Duodenal mucosa (tissue), 2 donors: ENCODE measurements at regions not wholly inside any gene's neighbourhood (a gene's known extent, or its start where the extent isn't known, plus 50 kb on each side); places are given as distances from the start of the nearest gene placed in this dataset.
"Not testable (repeated sequence)": the region's sequence is repeated elsewhere in the genome, so short reads cannot be mapped to it uniquely, and the experiment has no call there.

ENCODE experiments used
- H3K27ac ChIP-seq: one replicate; pipeline ENCODE4 v1.7.0; 2013; ENCODE audit warnings: low read depth, low read length
- H3K27me3 ChIP-seq, 2 donors: one replicate each; pipeline ENCODE4 v1.7.0; 2013; ENCODE audit warnings: low read length in 2 of 2, control low read depth in 1 of 2; ENCODE audit not compliant: insufficient read depth in 2 of 2, control insufficient read depth in 1 of 2
- H3K36me3 ChIP-seq, 2 donors: one replicate each; pipeline ENCODE4 v1.7.0; 2013; ENCODE audit warnings: low read length in 2 of 2, control low read depth in 1 of 2; ENCODE audit not compliant: insufficient read depth in 2 of 2, control insufficient read depth in 1 of 2
- H3K4me1 ChIP-seq, 2 donors: one replicate each; pipeline ENCODE4 v1.7.0; 2013; ENCODE audit warnings: low read length in 2 of 2, control low read depth in 1 of 2; ENCODE audit not compliant: insufficient read depth in 2 of 2, control insufficient read depth in 1 of 2
- H3K4me3 ChIP-seq, 2 donors: one replicate each; pipeline ENCODE4 v1.7.0; 2013; ENCODE audit warnings: low read length in 2 of 2, low read depth in 1 of 2
- H3K9ac ChIP-seq, 2 donors: one replicate each; pipeline ENCODE4 v1.7.0; 2013; ENCODE audit warnings: low read length in 2 of 2, low read depth in 1 of 2
- H3K9me3 ChIP-seq, 2 donors: one replicate each; pipeline ENCODE4 v1.7.0; 2013; ENCODE audit warnings: low read length in 2 of 2, control low read depth in 1 of 2; ENCODE audit not compliant: control insufficient read depth in 1 of 2

GRCh38 chr4:33485111-33485510 is 2759.2 kb downstream of the ARAP2 start:
- H3K36me3 ChIP-seq, result no peaks in the 10 kb centered on the region
- no peak overlapping the region for H3K27ac ChIP-seq
- H3K4me3 ChIP-seq, result no peak overlapping the region
- H3K9ac ChIP-seq, result no peak overlapping the region
- no peaks in the 10 kb centered on the region for H3K9me3 ChIP-seq
- no peaks in the 10 kb centered on the region for H3K27me3 ChIP-seq
- no peaks in the 10 kb centered on the region for H3K4me1 ChIP-seq

DNA sequence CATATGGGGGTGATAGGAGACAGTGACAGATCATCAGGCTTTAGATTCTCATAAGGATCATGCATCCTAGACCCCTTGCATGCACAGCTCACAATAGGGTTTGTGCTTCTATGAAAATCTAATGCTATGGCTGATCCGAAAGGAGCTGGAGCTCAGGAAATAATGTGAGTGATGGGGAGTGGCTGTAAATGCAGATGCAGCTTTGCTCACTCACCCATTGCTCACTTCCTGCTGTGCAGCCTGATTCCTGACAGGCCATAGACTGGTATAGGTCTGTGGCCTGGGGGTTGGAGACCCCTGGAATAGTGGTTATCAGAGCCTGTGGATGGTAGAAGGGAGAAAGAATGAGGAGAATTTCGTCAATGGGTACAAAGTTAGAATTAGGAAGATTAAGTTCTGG is 2751.1 kb downstream of the ARAP2 start:
- Histone ChIP-seq H3K4me3 (no peak overlapping the region), H3K9me3 (no peaks in the 10 kb centered on the region), H3K36me3 (no peaks in the 10 kb centered on the region), H3K9ac (no peak overlapping the region), H3K27ac (no peak overlapping the region), H3K27me3 (no peaks in the 10 kb centered on the region), H3K4me1 (no peaks in the 10 kb centered on the region)

- H3K9me3 ChIP-seq, result no peaks in the 10 kb centered on the region
- no peak overlapping the region for H3K4me3 ChIP-seq
- H3K27ac ChIP-seq, result no peak overlapping the region
- no peaks in the 10 kb centered on the region for H3K36me3 ChIP-seq
- H3K27me3 ChIP-seq, result no peaks in the 10 kb centered on the region
- H3K9ac ChIP-seq, result no peak overlapping the region
- no peaks in the 10 kb centered on the region for H3K4me1 ChIP-seq
Observed at GRCh38 chr4:33494150-33494549, 2750.2 kb downstream of the ARAP2 start.

GRCh38 chr4:33501587-33501986 is 2742.7 kb downstream of the ARAP2 start:
- H3K4me3 ChIP-seq, H3K4me1 ChIP-seq, H3K27ac ChIP-seq, H3K36me3 ChIP-seq, H3K9ac ChIP-seq, H3K27me3 ChIP-seq: not testable (repeated sequence)
- peaks cover 2 to 17% of the 10 kb centered on the region in 2 donors for H3K9me3 ChIP-seq

- Histone ChIP-seq H3K27me3 (no peaks in the 10 kb centered on the region), H3K4me3 (no peak overlapping the region), H3K36me3 (no peaks in the 10 kb centered on the region), H3K9me3 (peaks cover 0 to 6% of the 10 kb centered on the region in 2 donors), H3K4me1 (no peaks in the 10 kb centered on the region), H3K9ac (no peak overlapping the region), H3K27ac (no peak overlapping the region)
Observed at GRCh38 chr4:33512397-33512796, 2731.9 kb downstream of the ARAP2 start.

DNA sequence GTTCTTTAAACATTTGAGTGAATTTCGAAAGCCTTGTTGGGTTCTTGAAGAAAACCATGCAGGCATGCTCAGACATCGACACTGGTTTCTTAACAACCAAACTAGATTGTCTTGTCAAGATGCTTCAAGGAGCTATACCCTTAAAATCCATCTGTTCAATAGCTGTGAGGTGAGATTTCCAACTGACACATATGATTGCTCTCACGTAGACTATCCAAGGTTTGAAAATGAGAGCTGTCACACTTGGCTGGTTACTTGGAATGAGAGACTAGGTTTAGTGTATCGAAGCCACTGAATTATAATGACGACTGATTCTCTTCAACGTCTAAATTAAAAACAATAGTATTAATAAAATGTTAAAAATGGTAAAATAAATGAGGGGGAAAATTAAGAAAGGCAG is 2725.5 kb downstream of the ARAP2 start:
- no peaks in the 10 kb centered on the region for H3K36me3 ChIP-seq
- no peak overlapping the region for H3K27ac ChIP-seq
- H3K9me3 ChIP-seq, result no peaks in the 10 kb centered on the region
- no peaks in the 10 kb centered on the region for H3K27me3 ChIP-seq
- H3K4me3 ChIP-seq, result no peak overlapping the region
- no peaks in the 10 kb centered on the region for H3K4me1 ChIP-seq
- no peak overlapping the region for H3K9ac ChIP-seq

- Histone ChIP-seq H3K27ac (no peak overlapping the region), H3K4me3 (no peak overlapping the region), H3K4me1 (no peaks in the 10 kb centered on the region), H3K9ac (no peak overlapping the region), H3K27me3 (no peaks in the 10 kb centered on the region), H3K9me3 (no peaks in the 10 kb centered on the region), H3K36me3 (no peaks in the 10 kb centered on the region)
Observed at GRCh38 chr4:33532821-33533220, 2711.5 kb downstream of the ARAP2 start.

DNA sequence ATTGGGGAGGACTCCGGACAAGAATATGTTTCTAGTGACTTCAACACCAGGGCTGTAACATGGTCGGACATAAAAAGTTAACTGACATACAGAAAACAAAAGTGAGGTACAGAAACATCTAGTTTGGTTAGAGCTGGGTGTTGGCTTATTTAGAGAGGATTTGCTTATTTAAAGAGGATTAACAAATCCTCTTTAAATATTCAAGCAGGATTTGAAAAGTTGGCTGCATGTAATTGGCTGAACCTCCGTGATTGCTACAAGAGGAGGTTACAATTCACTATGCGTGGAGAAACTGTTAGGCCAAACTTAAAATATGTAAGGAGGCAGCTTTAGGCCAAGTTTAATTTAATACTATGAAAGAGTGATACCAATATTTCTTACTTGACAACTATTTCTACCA is 2707.4 kb downstream of the ARAP2 start:
- Histone ChIP-seq H3K27ac (no peak overlapping the region), H3K36me3 (no peaks in the 10 kb centered on the region), H3K27me3 (no peaks in the 10 kb centered on the region), H3K4me3 (no peak overlapping the region), H3K9me3 (peaks cover 0 to 7% of the 10 kb centered on the region in 2 donors), H3K4me1 (no peaks in the 10 kb centered on the region), H3K9ac (no peak overlapping the region)

GRCh38 chr4:33537527-33537926 is 2706.8 kb downstream of the ARAP2 start:
- Histone ChIP-seq H3K4me1 (no peaks in the 10 kb centered on the region), H3K4me3 (no peak overlapping the region), H3K27ac (no peak overlapping the region), H3K36me3 (no peaks in the 10 kb centered on the region), H3K27me3 (no peaks in the 10 kb centered on the region), H3K9me3 (peaks cover 0 to 7% of the 10 kb centered on the region in 2 donors), H3K9ac (no peak overlapping the region)

GRCh38 chr4:33543941-33544450 is 2700.3 kb downstream of the ARAP2 start:
- no peaks in the 10 kb centered on the region for H3K27me3 ChIP-seq
- H3K9ac ChIP-seq, result no peak overlapping the region
- no peak overlapping the region for H3K27ac ChIP-seq
- peaks cover 2 to 13% of the 10 kb centered on the region in 2 donors for H3K9me3 ChIP-seq
- no peak overlapping the region for H3K4me3 ChIP-seq
- H3K4me1 ChIP-seq, result no peaks in the 10 kb centered on the region
- H3K36me3 ChIP-seq, result no peaks in the 10 kb centered on the region

GRCh38 chr4:33551244-33551643 is 2693.1 kb downstream of the ARAP2 start:
- no peaks in the 10 kb centered on the region for H3K36me3 ChIP-seq
- H3K4me3 ChIP-seq, result no peak overlapping the region
- no peaks in the 10 kb centered on the region for H3K4me1 ChIP-seq
- no peaks in the 10 kb centered on the region for H3K9me3 ChIP-seq
- H3K9ac ChIP-seq, result no peak overlapping the region
- H3K27ac ChIP-seq, result no peak overlapping the region
- no peaks in the 10 kb centered on the region for H3K27me3 ChIP-seq
